WERI-Rb-1 (cell line): ENCODE measurements at regions not wholly inside any gene's neighbourhood (a gene's known extent, or its start where the extent isn't known, plus 50 kb on each side); places are given as distances from the start of the nearest gene placed in this dataset.

ENCODE experiments used
- DNase-seq: peaks from one replicate; pipeline ENCODE4 v3.0.0-alpha.2; 2020
- H3K27ac ChIP-seq: fragments of 250-450 bp; sonication (Bioruptor Pico); 2 replicates; pipeline ENCODE4 v1.5.1; 2020; ENCODE audit warnings: mild to moderate bottlenecking, moderate library complexity
- H3K27me3 ChIP-seq: fragments of 250-450 bp; sonication (Bioruptor Pico); 2 replicates; pipeline ENCODE4 v1.5.1; 2021; ENCODE audit warnings: mild to moderate bottlenecking, low read depth, moderate library complexity; ENCODE audit not compliant: insufficient read depth, severe bottlenecking
- H3K36me3 ChIP-seq: fragments of 250-450 bp; sonication (Bioruptor Pico); 2 replicates; pipeline ENCODE4 v1.5.1; 2020; ENCODE audit warnings: mild to moderate bottlenecking, moderate library complexity
- H3K4me3 ChIP-seq: 2 replicates; pipeline ENCODE4 v1.5.1; 2011; ENCODE audit warnings: low read depth, mild to moderate bottlenecking, control low read depth, low read length
- H3K9me3 ChIP-seq: fragments of 250-450 bp; sonication (Bioruptor Pico); 2 replicates; pipeline ENCODE4 v1.5.1; 2021; ENCODE audit warnings: mild to moderate bottlenecking, moderate library complexity; ENCODE audit not compliant: severe bottlenecking
- CTCF ChIP-seq: IDR thresholded peaks from 2 replicates; pipeline ENCODE4 v1.5.1; 2011; ENCODE audit warnings: low read depth, mild to moderate bottlenecking, control low read depth, inconsistent platforms, low read length

- no peaks in the 10 kb centered on the region for H3K9me3 ChIP-seq
- H3K4me3 ChIP-seq, result no peak overlapping the region
- no peak for DNase-seq
- no peaks in the 10 kb centered on the region for H3K36me3 ChIP-seq
- TF ChIP-seq CTCF, result no peak
- H3K27ac ChIP-seq, result no peak overlapping the region
- no peaks in the 10 kb centered on the region for H3K27me3 ChIP-seq
Observed at GRCh38 chr3:88596451-88596850, 446.7 kb downstream of the C3orf38 start.

- H3K27me3 ChIP-seq, result no peaks in the 10 kb centered on the region
- TF ChIP-seq CTCF, result no peak
Observed at GRCh38 chr3:88610820-88611219, 461.1 kb downstream of the C3orf38 start.

GRCh38 chr3:88611826-88612326 lies 462.1 kb downstream of the C3orf38 start:
- no peak for TF ChIP-seq CTCF
- Histone ChIP-seq H3K4me3 (no peak overlapping the region), H3K27me3 (no peaks in the 10 kb centered on the region), H3K27ac (no peak overlapping the region), H3K9me3 (no peaks in the 10 kb centered on the region), H3K36me3 (no peaks in the 10 kb centered on the region)
- no peak for DNase-seq

More at GRCh38 chr3:88610820-88611219, 461.1 kb downstream of the C3orf38 start:
- DNase-seq, result no peak
- H3K4me3 ChIP-seq, result no peak overlapping the region
- H3K36me3 ChIP-seq, result no peaks in the 10 kb centered on the region
- no peaks in the 10 kb centered on the region for H3K9me3 ChIP-seq
- H3K27ac ChIP-seq, result no peak overlapping the region

DNA sequence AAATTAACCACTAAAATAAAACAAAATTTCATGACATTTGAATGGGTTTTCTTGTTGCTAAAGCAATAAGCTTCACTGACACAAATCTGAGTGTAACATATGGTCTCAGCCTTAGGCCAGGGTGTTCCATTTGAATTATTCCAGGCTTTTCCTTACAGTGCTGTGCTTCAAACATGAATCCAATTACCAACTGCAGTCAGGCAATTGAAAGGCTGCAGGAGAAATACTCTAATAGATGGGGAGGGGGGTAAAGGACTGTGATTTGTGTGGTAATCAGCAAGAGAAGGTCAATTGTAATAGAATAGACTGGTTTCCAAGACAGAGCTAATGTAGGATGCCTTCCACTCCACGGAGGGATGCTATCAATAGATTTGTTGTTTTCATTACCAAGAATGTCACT lies 466.7 kb downstream of the C3orf38 start:
- no peaks in the 10 kb centered on the region for H3K36me3 ChIP-seq
- TF ChIP-seq CTCF, result no peak
- no peaks in the 10 kb centered on the region for H3K27me3 ChIP-seq
- DNase-seq, result peak; percentile 27
- H3K9me3 ChIP-seq, result no peaks in the 10 kb centered on the region
- H3K4me3 ChIP-seq, result no peak overlapping the region
- no peak overlapping the region for H3K27ac ChIP-seq

DNA sequence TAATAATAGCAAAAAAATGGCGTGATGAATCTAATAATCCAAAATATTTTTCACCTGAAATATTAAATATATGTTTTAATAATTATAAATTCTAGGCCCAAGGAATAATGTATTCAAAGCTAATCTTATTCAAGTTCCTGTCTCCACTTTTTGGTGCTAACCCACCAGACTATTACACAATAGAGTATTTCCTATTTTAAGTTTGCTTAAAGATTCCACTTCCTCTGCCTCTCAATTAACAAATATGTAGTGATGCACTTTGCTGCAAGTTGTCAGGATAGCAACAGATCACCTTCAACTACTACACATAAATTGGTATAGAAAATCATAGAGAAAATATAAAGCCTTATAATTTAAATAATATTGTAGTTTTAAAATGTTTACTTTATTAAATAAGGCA lies 467.5 kb downstream of the C3orf38 start:
- no peak for TF ChIP-seq CTCF
- H3K36me3 ChIP-seq, result no peaks in the 10 kb centered on the region
- no peak overlapping the region for H3K27ac ChIP-seq
- no peaks in the 10 kb centered on the region for H3K9me3 ChIP-seq
- DNase-seq, result no peak
- no peak overlapping the region for H3K4me3 ChIP-seq
- H3K27me3 ChIP-seq, result no peaks in the 10 kb centered on the region

GRCh38 chr3:88618021-88618645 lies 468.4 kb downstream of the C3orf38 start:
- Histone ChIP-seq H3K4me3 (no peak overlapping the region), H3K27ac (no peak overlapping the region), H3K27me3 (no peaks in the 10 kb centered on the region), H3K36me3 (no peaks in the 10 kb centered on the region), H3K9me3 (no peaks in the 10 kb centered on the region)
- no peak for TF ChIP-seq CTCF
- DNase-seq, result peak; percentile 21
